A172 (cell line): ENCODE measurements at regions not wholly inside any gene's neighbourhood (a gene's known extent, or its start where the extent isn't known, plus 50 kb on each side); places are given as distances from the start of the nearest gene placed in this dataset.

Source experiments
- DNase-seq: peaks from one replicate; pipeline ENCODE4 v3.0.0-alpha.2; 2015; ENCODE audit warnings: low spot score

DNA sequence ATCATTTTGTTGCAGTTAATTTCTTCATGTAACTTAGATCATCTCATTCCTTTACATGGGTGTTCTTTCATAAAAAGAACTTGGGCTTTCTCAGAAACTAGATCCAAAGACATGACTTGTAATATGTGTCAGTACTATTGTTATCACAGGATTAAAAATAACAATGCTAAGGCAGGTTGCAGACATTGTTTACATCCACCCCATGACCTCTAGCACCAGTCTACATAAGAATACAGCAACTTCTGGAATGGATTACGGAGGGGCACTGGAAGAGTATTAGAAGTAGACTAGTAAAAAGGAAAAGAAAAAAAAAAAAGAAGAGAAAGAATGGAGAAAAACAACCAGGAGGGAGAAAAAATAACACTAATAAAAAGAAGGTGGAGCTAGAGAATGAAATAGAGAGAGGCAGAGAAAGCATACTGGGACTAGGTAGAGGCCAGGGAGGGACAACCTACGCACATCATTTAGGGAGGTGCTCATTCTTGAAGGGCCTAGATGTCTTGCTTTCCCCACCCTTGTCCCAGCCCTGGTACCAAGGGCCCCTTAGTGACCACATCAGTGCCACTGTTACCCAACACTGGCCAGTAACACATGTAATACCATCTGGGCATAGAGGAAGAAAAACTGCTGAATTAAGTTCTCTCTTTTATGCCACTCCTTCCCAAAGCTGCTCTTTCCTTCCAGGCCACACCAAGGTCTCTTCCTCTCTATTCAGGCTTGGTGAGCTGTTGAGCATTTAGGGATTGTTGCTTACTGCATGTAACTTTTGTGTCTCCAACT lies 70.6 kb upstream of the KLF7 start:
- no peak for DNase-seq

DNA sequence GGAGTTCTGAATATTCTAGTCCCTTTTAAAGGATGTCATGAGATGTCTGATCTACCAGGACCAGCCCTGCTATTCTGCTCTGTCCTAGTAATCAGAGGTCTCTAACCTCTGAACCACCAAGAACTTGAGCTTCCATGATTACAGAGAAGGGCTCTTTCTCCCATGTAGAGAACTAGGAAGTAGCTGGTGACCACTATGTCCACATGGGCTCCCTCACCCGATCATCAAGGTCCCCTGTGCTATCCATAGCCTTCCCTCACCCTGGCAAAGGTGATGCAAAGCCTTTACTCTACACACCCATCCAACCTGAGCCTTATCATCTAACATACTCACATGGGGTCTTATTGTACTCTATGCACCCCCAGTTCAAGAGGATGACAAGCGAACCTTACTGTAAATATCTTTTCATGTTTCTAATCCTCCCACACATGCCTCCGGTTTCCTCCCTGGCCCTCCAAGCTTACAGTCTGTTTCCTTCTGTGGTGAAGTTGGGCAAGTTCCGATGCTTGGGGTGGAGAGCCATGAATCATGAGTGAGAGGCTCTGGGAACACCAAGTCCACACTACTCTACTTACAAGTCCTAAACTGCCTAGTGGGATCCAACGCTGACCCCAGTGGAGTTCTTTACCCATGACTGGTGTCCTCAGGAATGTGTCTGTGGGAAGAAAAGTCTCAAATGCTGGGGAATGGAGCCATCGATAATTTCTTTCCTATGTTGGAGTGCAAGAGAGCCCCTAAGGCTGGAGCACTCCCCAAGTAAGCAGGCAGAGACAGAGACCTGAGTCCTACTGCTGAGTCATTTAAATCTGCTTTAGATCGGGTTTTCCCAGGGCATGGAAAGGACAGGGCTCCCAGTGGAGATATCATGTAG lies 73.3 kb upstream of the KLF7 start:
- peak; percentile 96 for DNase-seq

DNA sequence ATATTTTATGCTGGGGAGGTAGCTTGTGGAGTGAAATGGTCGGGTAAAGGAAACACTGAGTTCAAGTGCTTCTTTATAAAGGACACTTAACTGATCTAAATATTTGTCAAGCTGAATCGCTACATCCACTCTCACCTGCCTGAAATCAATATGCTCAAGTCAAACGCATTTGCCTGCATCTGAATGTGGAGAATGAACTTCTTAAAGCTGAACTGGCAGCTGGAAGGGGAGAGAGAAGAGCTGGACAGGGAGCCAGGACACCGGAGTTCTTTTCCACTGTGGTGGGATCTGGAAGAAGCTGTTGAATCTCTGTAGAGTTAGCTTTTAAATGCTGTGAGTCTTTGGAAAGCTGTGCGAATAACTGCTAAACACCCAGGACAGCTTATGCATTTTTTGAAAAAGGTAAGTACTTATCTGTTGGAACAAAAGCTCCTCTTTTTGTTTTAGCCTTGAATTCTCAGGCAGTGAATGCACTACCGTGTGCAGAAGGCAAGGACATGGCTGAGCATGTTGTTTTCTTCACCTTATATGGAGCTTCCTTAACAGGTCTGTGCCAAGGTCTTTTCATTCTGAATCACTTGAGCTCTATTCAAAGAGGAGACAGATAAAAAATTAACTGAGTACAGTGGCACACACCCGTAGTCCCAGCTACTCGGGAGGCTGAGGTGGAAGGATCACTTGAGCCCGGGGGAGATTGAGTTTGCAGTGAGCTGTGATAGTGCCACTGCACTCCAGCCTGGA lies 74.2 kb upstream of the KLF7 start:
- DNase-seq: no peak

GRCh38 chr2:207240649-207241048 lies 74.9 kb upstream of the KLF7 start:
- no peak for DNase-seq

GRCh38 chr2:207241198-207241597 lies 75.5 kb upstream of the KLF7 start:
- no peak for DNase-seq

GRCh38 chr2:207243601-207244000 lies 77.9 kb upstream of the KLF7 start:
- no peak for DNase-seq

- DNase-seq: no peak
Measured at GRCh38 chr2:207244971-207245925, 79.5 kb upstream of the KLF7 start.

GRCh38 chr2:207248702-207249377 lies 83.1 kb upstream of the KLF7 start:
- DNase-seq: peak; percentile 65

DNA sequence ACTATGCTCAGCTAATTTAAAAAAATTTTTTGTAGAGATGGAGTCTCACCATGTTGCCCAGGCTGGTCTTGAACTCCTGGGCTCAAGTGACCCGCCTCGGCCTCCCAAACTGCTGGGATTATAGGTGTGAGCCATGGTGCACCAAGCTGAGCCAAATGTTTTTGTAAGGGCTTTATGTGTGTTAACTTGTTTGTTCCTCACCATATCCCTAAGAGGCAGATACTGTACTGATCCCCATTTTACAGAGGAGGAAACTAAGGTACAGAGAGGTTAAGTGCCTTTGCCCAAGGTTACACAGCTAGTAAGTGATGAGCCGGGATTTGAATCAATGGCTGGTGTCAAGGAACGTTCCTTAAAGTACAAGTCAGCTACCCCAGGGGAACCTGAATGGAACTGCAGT lies 85.3 kb upstream of the KLF7 start:
- no peak for DNase-seq

GRCh38 chr2:207251573-207252192 lies 85.9 kb upstream of the KLF7 start:
- peak; percentile 23 for DNase-seq

DNA sequence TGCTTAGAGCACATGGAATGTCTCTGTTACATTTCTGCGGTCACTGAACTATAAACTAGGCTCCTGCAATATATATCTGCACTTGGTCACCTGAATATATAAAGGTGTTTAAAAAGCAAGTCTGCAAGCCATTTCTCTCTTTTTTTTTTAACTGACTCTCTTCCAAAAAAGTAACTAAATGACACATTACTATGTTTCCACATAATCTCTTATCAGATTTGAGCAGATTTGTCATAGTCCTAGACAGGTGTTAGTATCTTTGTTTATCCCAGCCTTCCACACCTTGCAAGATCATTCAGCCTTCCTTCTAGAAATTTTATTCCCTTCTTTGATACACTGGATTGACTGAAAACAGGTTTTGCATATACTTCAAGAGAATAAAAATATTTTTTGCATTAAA lies 86.7 kb upstream of the KLF7 start:
- DNase-seq: no peak

- DNase-seq: peak; percentile 33
Measured at GRCh38 chr2:207252979-207253645, 87.4 kb upstream of the KLF7 start.

DNA sequence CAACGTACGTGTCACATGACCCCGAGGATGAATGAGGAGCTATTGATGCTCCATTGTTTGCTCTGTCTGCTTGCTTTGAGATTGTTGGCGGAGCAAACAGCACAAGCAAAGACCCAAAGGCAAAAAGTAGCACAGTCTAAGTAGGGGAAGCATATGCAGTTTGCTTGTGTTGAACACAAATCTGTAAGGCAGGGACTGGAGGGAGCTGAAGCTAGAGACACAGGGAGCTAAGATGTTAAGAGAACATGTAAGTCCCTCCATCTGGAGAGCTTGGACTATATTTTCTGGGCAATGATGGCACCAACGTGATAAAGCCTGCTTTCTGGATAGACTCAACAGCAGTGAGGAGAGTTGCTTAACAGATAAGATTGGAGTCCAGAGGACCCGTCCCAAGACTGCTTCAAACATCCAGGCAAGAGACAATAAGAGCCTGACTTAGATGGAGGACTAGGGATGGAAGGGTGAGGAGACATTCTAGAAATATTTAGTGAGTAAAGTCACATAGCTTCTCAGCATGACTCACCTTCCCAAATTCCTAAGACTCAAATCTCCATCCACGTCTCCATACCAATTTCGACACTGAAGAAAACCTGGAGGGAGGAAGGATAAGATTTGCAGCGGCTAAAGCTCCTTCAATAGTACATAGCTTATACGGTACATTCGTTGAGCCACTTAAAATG lies 88.1 kb upstream of the KLF7 start:
- peak; percentile 94 for DNase-seq

DNA sequence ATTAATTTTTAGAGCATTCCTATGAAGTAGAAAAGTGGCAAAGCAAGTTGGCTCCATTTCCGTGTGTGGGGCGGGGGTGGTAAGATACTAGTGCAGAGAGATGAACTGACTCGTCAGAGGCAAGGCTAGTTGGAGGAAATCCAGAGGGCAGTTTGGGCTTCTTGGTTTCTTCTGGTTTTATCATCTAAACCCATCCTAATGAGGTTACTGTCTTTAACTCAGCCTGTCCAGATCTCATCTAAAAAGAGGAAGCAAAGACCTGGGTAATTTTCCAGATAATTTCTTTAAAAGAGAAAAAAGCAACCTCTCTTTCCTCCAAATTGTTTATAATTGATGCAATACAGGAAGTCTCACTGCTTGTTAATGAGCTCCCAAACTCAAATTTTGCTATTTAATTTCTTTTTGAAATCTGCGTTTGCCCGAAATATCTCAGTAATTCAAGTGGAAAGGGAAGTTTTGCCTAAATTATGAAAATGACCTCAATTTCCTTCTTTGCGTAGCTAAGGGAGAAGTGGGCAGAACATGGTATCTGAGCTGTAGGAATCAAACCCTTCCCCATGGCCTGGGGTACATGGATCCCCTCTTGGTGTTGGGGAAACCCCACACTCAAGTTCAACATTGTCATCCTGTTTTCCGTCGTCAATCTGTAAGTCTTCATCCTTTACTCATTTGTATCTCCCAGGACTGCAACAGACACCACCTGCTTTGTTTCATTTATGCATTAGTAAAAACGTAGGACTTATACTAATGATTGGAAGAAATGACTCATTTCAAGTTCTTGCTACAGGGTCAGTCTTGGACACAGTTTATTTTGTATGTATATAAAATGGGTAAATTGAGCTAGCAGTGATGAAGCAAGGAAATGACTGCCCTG lies 89.1 kb upstream of the KLF7 start:
- peak; percentile 78 for DNase-seq

DNA sequence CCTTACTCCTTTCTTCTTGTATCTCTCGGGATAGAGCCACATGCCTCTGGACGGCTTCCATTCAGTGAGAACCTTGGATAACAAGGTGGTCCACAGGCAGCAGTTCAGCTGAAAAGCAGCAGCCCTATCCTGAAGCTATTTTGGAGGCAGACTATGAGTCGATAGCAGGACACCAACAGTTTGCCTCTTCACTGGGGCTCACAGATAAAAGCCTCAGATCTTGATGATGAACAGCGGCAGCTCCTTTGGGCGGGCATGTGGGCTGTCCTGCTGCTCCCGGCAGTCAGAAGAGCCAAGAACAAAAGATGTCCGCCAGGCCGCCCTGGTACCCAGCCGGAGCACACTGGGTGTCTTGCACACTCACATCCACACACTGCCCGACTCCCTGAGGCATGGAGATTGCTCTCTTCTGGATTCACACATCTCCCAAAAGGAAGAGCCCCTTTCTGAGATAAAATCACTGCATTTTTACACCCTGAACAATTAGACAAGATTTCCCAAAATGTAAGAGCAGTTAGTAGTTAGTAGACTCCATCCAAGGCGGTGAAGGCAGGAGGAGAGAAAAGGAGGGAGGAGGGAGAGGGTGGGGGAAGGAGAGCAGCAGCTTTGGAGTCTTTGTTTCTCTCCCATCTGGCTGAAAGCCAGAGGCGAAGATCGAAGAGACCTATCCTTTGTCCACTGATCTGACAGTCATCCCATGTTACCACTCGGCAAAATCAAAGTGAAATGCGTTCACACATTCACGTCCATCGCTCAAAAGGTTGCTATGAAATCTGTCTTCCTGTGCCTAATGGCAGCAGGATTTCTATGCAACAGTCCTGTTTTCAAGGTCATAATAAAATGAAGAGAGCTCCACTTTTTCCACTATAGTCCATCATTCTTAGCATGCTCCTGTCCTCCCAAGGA lies 90.1 kb upstream of the KLF7 start:
- DNase-seq: peak; percentile 39

DNA sequence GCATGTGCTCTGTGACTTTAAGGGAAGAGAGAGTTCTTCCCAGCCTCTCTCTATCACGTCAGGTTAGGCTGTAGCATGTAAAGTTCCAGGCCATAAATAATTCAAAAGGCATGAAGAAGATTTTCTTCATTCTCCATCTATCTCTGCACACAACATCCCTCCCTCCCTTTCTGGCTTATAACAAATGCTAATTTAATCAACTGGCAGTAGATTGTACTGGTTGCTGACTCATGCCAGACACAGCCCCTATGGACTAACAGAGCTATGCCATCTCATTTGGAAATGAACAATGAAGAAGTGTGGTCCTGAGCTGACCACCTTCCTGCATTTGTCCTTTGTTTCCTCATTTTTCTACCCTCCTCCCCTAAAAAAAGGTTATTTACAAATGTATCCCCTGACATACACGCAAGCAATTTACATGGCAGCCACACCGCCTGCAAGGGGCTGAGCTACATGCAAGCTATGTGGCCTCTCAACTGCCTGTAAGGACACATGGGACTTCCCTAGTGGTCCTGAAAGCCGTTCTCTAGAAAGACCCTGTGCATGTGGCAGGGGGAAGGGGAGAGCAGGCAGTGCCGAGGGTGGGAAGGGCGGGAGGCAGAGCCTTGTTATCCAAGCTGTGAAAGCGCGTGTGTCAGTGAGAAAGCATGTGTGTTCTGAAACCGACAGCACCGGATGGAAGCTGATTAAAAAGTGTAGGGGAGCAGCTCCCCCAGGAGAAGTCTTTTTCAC lies 90.9 kb upstream of the KLF7 start:
- peak; percentile 66 for DNase-seq
